Activated naive CD8-positive, alpha-beta T cell treated with anti-CD3 and anti-CD28 coated beads, Interleukin-2, amount 50 U/mL, for 24 hours (primary cell): ENCODE measurements at regions not wholly inside any gene's neighbourhood (a gene's known extent, or its start where the extent isn't known, plus 50 kb on each side); places are given as distances from the start of the nearest gene placed in this dataset.

ENCODE experiments used
- ATAC-seq: fragments of 150-1000 bp; cut with Tn5 transposase; one replicate; pipeline ENCODE4 v1.10.0; 2021
- DNase-seq: peaks from one replicate; pipeline ENCODE4 v3.0.0; 2021
- H3K27ac Mint-ChIP-seq: one replicate; pipeline ENCODE4 v1.8.0; 2021; ENCODE audit warnings: mild to moderate bottlenecking, mixed read lengths
- H3K27me3 Mint-ChIP-seq: one replicate; pipeline ENCODE4 v1.8.0; 2021; ENCODE audit warnings: mixed read lengths
- H3K36me3 Mint-ChIP-seq: one replicate; pipeline ENCODE4 v1.8.0; 2021; ENCODE audit warnings: low read depth, mixed read lengths
- H3K4me1 Mint-ChIP-seq: one replicate; pipeline ENCODE4 v1.8.0; 2021; ENCODE audit warnings: mixed read lengths
- H3K4me3 Mint-ChIP-seq: one replicate; pipeline ENCODE4 v1.8.0; 2021; ENCODE audit warnings: mild to moderate bottlenecking, moderate library complexity, mixed read lengths
- H3K9me3 Mint-ChIP-seq: one replicate; pipeline ENCODE4 v1.8.0; 2021; ENCODE audit warnings: mixed read lengths

DNA sequence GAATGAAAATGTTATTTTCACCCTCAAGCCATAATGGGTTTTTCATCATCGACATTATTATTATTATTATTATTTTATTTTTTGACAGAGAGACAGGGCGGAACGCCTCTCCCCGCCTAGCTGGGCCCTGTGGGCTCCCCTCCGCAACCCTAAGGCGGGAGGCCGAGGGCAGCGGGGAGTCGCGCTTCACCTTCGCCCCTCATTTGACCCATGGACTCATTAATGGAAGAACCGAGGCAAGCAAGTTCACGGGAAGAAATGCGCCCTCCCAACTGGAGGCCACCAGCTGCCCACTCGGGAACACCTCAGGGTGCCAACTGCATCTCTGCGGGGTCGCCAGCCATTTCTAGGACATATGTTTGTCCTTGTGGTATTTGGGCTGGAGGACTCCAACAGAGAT is 115.3 kb upstream of the KIRREL3 start:
- Mint-ChIP-seq H3K27ac (no peak overlapping the region), H3K9me3 (no peaks in the 10 kb centered on the region)
- no peak for ATAC-seq

DNA sequence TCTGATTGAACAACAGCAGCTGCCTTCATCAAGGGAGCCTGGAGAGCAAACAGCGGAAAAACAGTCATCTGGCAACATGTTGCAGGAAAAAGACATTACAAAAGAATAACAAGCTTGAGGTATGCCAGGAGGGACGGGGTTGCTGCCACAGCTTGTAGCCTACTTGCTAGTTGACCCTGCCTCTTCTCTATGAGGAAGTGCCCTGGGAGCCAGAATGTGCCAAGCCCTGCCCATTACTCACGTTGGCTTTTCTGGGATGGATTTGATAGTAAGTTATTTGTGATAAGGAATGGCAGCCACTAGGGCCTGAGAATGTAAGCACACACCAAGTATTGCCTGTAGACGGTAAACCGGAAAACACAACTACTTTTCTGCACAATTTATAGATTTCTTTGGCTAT is 113.5 kb upstream of the KIRREL3 start:
- no peak for DNase-seq
- ATAC-seq = no peak
- no peak overlapping the region for H3K27ac Mint-ChIP-seq
- H3K4me3 Mint-ChIP-seq = no peak overlapping the region
- H3K9me3 Mint-ChIP-seq = no peaks in the 10 kb centered on the region
- H3K36me3 Mint-ChIP-seq = no peaks in the 10 kb centered on the region
- no peaks in the 10 kb centered on the region for H3K4me1 Mint-ChIP-seq
- H3K27me3 Mint-ChIP-seq = no peaks in the 10 kb centered on the region

More for the DNA sequence above, 115.3 kb upstream of the KIRREL3 start:
- Mint-ChIP-seq H3K4me3 (no peak overlapping the region), H3K36me3 (no peaks in the 10 kb centered on the region), H3K27me3 (no peaks in the 10 kb centered on the region), H3K4me1 (no peaks in the 10 kb centered on the region)
- DNase-seq = no peak

DNA sequence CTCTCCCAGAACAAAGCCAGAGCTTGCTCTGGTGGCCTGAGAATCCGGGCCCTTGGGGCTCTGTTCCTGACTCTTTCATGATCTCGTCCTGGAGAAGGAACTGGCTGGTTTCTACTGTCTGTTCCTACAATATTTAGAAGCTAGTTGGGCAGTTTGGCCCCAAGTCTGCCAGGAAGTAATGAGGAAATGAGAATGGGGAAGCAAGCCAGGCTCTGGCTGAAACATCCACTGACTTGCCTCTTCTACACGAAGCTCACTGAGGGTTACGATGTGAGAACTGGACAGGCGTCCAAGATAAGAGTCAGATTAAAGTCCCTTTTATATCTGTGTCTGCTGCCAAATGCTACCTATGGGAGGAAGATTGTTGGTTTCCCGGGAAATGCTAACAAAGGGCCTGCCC is 110.0 kb upstream of the KIRREL3 start:
- H3K4me3 Mint-ChIP-seq = no peak overlapping the region
- H3K36me3 Mint-ChIP-seq = no peaks in the 10 kb centered on the region
- no peaks in the 10 kb centered on the region for H3K9me3 Mint-ChIP-seq
- no peaks in the 10 kb centered on the region for H3K4me1 Mint-ChIP-seq
- no peak overlapping the region for H3K27ac Mint-ChIP-seq
- no peak for DNase-seq
- ATAC-seq = no peak
- H3K27me3 Mint-ChIP-seq = no peaks in the 10 kb centered on the region

DNA sequence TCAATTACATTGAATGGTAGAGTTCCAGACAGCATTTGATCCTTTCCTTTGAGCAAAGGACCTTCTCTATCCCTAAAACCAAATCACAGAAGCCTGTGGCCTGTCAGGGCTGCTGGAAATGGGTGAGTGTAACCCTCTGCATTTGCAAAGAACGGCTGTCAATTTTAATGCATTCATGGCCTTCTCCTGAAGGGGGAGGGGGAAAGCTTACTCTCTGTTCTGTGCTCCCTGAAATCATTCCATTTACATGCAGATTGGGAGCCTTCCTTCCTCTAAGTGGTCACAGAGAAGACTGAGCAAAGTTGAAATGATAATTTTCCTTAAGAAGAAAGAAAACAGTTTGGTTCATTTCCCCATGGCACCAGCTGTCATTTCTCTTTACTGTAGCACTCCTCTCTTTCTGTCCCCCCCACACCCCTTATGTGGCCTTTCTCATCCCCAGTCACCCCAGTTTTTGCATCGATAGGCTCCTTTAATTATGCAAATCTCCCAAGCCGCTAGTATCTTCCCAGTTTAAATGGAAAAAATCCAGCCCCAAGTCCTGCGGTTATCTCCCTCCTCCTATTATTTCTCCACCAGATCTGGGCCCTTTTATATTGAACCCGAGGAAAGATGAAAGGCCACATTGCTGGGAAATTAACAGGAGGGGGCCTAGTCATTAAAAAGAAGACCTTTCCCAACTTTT is 109.4 kb upstream of the KIRREL3 start:
- Mint-ChIP-seq H3K27me3 (no peaks in the 10 kb centered on the region), H3K4me3 (no peak overlapping the region), H3K27ac (no peak overlapping the region), H3K4me1 (no peaks in the 10 kb centered on the region), H3K36me3 (no peaks in the 10 kb centered on the region), H3K9me3 (no peaks in the 10 kb centered on the region)
- no peak for DNase-seq
- no peak for ATAC-seq

DNA sequence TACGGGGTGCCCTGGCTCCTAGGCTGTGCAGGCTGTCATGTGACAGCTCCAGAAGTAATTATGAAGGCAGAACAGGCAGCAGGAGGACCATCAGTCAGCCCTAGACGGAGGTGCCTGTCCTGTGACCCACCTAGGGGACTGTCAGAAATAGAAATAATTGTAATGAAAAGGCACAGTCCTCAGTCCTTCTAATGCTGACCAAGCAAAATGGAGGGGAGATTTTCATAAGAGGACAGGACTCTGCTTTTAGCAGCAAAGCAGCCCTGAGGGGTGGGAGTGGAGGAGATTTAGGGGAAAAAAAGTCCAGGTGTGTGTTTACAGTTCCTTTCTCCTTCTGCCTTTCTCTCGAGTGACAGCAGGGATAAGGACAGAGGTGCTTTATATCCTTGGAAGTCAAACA is 108.3 kb upstream of the KIRREL3 start:
- ATAC-seq (no peak), DNase-seq (no peak)
- Mint-ChIP-seq H3K4me1 (no peaks in the 10 kb centered on the region), H3K4me3 (no peak overlapping the region), H3K36me3 (no peaks in the 10 kb centered on the region), H3K27ac (no peak overlapping the region), H3K9me3 (no peaks in the 10 kb centered on the region), H3K27me3 (no peaks in the 10 kb centered on the region)

DNA sequence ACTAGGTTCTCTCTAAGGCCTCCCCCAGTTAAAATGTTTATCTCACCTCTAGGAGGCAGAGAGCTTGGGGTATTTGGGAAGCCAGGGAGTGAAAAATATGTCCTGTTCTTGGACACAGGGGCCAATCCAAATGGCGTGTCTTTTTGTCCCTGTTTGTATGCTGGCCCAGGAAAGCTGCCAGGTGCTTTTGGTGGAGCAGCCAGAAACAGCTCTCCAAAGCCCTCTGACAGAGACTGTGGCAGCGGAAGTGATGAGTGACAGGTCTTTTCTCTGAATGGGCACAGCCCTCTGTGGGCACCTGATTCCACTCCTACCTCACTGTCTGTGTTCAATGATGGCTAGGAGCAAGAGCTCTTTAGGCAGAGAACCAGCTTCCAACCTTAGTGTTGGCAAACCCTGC is 106.4 kb upstream of the KIRREL3 start:
- H3K27me3 Mint-ChIP-seq = peaks cover 2% of the 10 kb centered on the region
- H3K9me3 Mint-ChIP-seq = no peaks in the 10 kb centered on the region
- no peak overlapping the region for H3K4me3 Mint-ChIP-seq
- no peak for DNase-seq
- ATAC-seq = no peak
- H3K4me1 Mint-ChIP-seq = no peaks in the 10 kb centered on the region
- H3K36me3 Mint-ChIP-seq = no peaks in the 10 kb centered on the region
- H3K27ac Mint-ChIP-seq = no peak overlapping the region

DNA sequence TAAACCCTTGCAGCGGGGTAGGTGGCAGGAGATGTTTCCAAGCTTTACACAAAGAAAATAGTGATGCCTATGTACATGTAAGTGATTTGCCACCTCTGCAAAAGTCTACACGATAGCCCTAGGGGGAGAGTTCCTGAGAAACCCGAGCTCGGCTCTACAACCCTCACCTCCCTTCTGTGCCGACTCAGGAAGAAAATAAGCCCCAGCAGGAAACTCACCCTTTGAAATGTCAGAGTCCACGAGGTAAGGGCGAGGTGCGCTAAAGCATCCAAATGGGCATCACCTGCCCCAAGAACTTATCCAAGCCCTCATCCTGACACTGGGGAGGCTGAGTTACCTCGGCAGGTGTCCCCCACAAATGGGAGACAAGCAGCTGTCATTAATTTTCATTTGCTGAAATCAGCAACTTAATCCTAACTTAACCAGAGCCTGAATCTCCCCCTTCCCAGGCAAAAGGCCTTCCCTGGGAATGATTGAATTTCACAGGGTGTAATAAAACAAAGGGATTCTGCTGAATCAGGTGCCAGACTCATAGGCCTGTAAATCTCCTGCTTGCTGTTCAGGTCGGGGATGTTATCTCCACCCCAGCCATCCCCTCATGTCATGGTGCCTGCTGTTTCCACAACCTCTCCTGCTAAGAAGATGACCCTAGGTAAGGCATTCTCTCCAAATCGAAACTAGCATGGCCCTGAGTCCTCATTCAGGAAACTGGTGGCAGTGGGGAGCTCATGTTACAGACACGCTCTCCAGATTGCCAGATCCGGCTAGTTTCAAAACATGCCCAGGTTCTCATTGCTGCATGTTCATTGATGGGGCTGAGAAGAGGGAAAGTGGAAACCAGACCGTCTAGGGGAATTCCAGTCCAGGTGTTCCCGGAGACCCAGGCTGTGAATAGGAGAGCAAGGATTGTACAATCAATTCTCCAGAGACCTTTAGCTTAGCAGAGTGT is 105.3 kb upstream of the KIRREL3 start:
- no peak overlapping the region for H3K27ac Mint-ChIP-seq
- peaks cover 2% of the 10 kb centered on the region for H3K27me3 Mint-ChIP-seq
- no peak overlapping the region for H3K4me3 Mint-ChIP-seq
- no peaks in the 10 kb centered on the region for H3K4me1 Mint-ChIP-seq
- H3K9me3 Mint-ChIP-seq = no peaks in the 10 kb centered on the region
- no peaks in the 10 kb centered on the region for H3K36me3 Mint-ChIP-seq
- ATAC-seq (no peak), DNase-seq (no peak)

DNA sequence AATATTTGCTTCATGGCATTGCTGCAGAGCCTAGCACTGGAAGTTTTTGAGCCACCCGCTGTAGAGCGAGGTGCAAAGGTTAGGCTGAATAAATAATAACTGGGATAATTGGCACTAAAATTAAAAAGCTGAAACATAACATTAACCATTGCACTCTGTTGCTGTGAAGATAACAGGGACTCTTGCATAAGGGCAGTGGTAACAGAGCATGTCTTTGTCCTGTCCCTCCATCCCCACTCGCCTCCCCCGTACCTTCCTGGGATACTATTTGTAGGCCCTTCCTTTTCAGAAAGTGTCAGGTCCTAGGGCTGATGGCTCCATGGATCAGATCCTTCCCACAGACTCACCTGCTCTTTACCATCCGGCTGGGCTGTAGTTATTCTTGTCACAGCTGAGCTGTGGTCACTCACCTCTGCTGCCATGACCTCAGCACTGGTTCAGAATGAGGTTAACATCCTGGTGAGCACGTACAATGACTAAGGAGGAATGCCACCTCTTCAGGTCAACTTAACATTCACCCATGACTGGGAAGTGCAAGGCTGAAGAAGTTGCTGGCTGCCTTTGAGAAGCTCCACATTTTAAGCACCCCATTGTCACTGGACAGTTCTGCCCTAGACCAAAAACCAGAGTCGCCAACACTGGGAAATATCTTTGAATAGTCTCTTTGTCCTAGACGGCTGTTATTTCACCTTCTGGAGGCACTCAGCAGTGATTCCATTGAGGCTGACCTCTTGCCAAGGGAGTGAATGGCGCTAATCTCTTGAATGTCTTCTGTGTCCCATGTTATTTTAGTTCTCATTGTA is 103.2 kb upstream of the KIRREL3 start:
- DNase-seq = no peak
- no peak for ATAC-seq
- no peaks in the 10 kb centered on the region for H3K36me3 Mint-ChIP-seq
- H3K4me3 Mint-ChIP-seq = no peak overlapping the region
- H3K27ac Mint-ChIP-seq = no peak overlapping the region
- peaks cover 2% of the 10 kb centered on the region for H3K27me3 Mint-ChIP-seq
- H3K9me3 Mint-ChIP-seq = no peaks in the 10 kb centered on the region
- H3K4me1 Mint-ChIP-seq = no peaks in the 10 kb centered on the region

DNA sequence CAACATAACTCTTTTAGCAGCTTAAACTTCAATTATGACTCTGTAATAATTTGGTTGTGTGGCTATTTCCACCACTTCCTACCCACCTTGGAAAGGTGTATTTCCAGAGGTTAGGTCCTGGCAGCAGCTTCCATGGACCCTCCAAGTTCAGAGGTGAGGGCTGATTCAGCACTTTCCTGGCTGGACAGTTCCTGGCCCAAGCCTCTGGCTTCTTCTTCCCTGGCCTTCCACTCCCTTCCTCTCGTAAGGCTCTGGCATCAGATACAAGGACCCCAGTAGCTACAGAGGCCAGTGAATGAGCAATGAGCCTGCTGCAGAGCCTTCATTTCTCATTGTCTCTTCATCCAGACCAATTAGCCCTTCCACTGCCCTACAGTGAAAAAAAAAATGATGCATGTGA is 98.1 kb upstream of the KIRREL3 start:
- ATAC-seq = no peak
- no peak overlapping the region for H3K27ac Mint-ChIP-seq

DNA sequence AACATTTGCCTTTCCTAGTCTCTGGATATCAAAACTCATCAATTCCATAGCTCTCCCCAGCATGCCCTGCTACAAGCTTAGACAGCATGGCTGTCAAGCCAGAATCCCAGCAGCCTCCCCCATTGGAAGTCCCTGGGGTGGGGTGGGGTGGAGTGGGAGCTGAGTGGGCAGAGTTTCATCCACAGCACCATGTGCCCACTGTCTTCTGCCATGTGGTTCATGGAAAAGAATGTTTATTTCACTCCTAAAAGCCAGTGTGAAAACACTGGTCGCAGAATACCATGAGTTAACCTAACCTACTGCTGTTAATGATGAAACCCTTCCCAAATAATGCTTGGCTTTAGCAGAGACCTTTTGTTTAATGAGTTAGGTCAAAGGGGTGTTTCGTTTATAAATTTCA is 80.2 kb upstream of the KIRREL3 start:
- ATAC-seq = no peak
- Mint-ChIP-seq H3K9me3 (no peaks in the 10 kb centered on the region), H3K4me1 (no peaks in the 10 kb centered on the region), H3K27me3 (no peaks in the 10 kb centered on the region), H3K36me3 (no peaks in the 10 kb centered on the region), H3K27ac (no peak overlapping the region), H3K4me3 (no peak overlapping the region)
- no peak for DNase-seq

More for the DNA sequence above, 98.1 kb upstream of the KIRREL3 start:
- no peaks in the 10 kb centered on the region for H3K4me1 Mint-ChIP-seq
- no peak for DNase-seq
- peaks cover 2% of the 10 kb centered on the region for H3K27me3 Mint-ChIP-seq
- H3K4me3 Mint-ChIP-seq = no peak overlapping the region
- H3K9me3 Mint-ChIP-seq = no peaks in the 10 kb centered on the region
- H3K36me3 Mint-ChIP-seq = no peaks in the 10 kb centered on the region

DNA sequence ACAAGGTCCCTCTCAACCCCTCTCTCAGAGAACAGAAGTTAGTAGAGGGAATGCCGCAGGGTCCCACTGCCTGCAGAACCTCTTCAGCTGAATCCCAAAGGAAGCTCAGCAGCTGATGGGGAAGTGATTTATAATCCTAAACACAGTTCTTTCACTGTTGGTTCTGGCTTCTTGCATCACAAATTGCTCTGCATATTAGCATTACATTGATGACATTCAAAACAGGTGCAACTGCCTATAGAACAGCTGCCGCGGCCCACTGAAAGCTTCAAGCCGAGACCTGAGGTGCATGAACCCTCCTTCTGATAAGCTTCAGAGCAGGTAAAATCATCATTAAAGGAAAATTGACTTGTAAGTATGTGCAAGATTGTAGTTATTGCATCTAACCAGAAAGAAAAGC is 75.2 kb upstream of the KIRREL3 start:
- no peak for DNase-seq
- H3K27me3 Mint-ChIP-seq = no peaks in the 10 kb centered on the region
- no peak for ATAC-seq
- H3K4me3 Mint-ChIP-seq = no peak overlapping the region
- H3K9me3 Mint-ChIP-seq = no peaks in the 10 kb centered on the region
- H3K27ac Mint-ChIP-seq = no peak overlapping the region
- H3K36me3 Mint-ChIP-seq = no peaks in the 10 kb centered on the region
- no peaks in the 10 kb centered on the region for H3K4me1 Mint-ChIP-seq

DNA sequence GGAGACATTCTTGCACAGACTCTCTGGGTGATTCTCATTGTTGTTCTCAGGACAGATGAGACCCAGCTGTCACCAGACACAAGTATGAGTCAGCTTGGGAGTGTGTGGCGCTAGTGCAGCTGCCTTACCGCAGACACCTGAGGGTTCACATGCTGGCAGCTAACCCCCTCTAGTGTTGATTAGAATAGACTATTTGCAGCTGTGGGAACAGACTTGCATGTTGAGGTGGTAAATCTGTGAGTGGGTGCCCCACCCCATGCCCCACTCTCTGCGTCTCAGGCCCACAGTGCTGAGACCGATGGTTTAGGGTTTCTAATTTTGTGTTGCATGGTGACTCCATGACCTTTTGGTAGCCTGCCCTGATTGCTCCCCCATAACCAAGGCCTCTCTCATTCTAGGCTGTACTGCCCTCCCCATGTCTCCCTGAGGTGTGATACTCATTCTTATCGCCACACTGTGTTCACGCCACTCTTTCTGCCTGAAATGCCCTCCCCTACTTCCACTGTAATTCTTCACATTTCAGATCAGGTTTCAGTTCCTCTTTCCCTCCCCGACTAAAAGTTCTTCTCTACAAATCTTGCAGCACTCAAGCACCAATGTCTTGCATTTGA is 73.7 kb upstream of the KIRREL3 start:
- no peak overlapping the region for H3K27ac Mint-ChIP-seq
- no peaks in the 10 kb centered on the region for H3K36me3 Mint-ChIP-seq
- no peaks in the 10 kb centered on the region for H3K4me1 Mint-ChIP-seq
- no peak for DNase-seq
- no peak overlapping the region for H3K4me3 Mint-ChIP-seq
- no peaks in the 10 kb centered on the region for H3K27me3 Mint-ChIP-seq
- H3K9me3 Mint-ChIP-seq = no peaks in the 10 kb centered on the region
- ATAC-seq = no peak

DNA sequence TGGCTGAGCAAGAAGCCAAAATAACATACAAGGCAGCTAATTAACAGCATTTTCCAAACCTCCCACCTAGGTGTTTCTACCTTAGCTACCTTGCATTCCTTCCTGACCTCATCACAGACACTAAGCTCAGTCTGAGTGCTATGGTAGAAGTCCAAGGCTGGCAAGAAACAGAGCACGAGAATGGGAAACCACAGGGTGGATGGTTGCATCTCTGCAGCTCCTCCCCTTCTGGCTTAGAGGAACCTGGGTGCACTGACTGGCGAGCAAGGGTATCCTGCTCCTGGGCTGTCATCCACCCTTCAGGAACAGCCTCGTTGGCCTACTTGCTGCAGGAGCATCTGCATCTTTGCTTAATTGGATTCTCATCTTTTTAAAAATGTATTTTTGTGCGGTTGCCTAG is 73.1 kb upstream of the KIRREL3 start:
- Mint-ChIP-seq H3K9me3 (no peaks in the 10 kb centered on the region), H3K27ac (no peak overlapping the region), H3K4me1 (no peaks in the 10 kb centered on the region), H3K4me3 (no peak overlapping the region), H3K36me3 (no peaks in the 10 kb centered on the region), H3K27me3 (no peaks in the 10 kb centered on the region)
- ATAC-seq = no peak
- DNase-seq = no peak

DNA sequence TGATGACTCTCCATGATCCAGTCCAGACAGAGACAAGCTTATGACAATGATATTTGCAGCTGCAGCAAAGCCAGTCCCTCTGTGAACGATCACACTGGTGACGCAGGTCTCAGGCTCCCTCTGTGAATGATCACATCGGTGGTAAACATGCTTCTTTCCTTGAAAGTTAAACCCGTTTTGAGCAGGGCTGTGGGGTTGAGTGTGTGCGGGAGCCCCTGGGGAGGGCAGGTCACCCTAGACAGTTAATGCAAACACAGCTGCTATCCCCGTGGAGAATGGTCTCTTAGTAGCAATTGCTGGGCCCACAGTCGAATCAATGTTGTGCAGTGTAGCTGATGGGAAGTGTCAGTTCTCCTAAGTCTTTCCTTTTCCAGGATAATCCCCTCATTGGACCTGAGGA is 71.0 kb upstream of the KIRREL3 start:
- no peaks in the 10 kb centered on the region for H3K9me3 Mint-ChIP-seq
- H3K36me3 Mint-ChIP-seq = no peaks in the 10 kb centered on the region
- H3K27ac Mint-ChIP-seq = no peak overlapping the region
- ATAC-seq (no peak), DNase-seq (no peak)
- H3K4me1 Mint-ChIP-seq = no peaks in the 10 kb centered on the region
- no peaks in the 10 kb centered on the region for H3K27me3 Mint-ChIP-seq
- H3K4me3 Mint-ChIP-seq = no peak overlapping the region
